ENCODE measurements at regions not wholly inside any gene's neighbourhood (a gene's known extent, or its start where the extent isn't known, plus 50 kb on each side); places are given as distances from the start of the nearest gene placed in this dataset.

GRCh38 chr3:162678941-162679340 is 1182.3 kb downstream of the OTOL1 start:
- Mint-ChIP-seq H3K27me3 (ENCODE audit: low read depth, unreplicated experiment) (no peaks in the 10 kb centered on the region), H3K4me1 (ENCODE audit: low read depth, unreplicated experiment) (no peaks in the 10 kb centered on the region), H3K27ac (ENCODE audit: unreplicated experiment) (no peak overlapping the region), H3K36me3 (ENCODE audit: low read depth, unreplicated experiment) (no peaks in the 10 kb centered on the region), H3K4me3 (ENCODE audit: unreplicated experiment) (no peak overlapping the region), H3K9me3 (ENCODE audit: unreplicated experiment) (no peaks in the 10 kb centered on the region)
- Histone ChIP-seq H3K36me3 (ENCODE audit: insufficient read depth, low read length) (no peaks in the 10 kb centered on the region), H2AFZ (ENCODE audit: low read depth, low read length) (no peak overlapping the region), H3K4me3 (ENCODE audit: insufficient read depth, low read depth, low read length) (no peak overlapping the region), H3K79me2 (ENCODE audit: insufficient read depth, low read length) (no peaks in the 10 kb centered on the region), H3K9me3 (ENCODE audit: insufficient read depth, low read depth, low read length) (no peaks in the 10 kb centered on the region), H3K27me3 (ENCODE audit: insufficient read depth, low read length) (no peaks in the 10 kb centered on the region), H4K20me1 (ENCODE audit: insufficient read depth, low read length) (no peaks in the 10 kb centered on the region), H3K27ac (ENCODE audit: low read depth, low read length) (no peak overlapping the region), H3K4me2 (ENCODE audit: low read length) (no peak overlapping the region), H3K9ac (ENCODE audit: low read length) (no peak overlapping the region), H3K4me1 (ENCODE audit: insufficient read depth, low read length) (no peaks in the 10 kb centered on the region)
- FAIRE-seq (no peak), DNase-seq (ENCODE audit: low read depth) (no peak)
- no peak for TF ChIP-seq EZH2 (IDR thresholded peaks at IDR 0.05; ENCODE audit: insufficient read depth, low read length)
- no peak for TF ChIP-seq CTCF (IDR thresholded peaks at IDR 0.05; ENCODE audit: insufficient read depth, low read depth, low read length)

GRCh38 chr3:162684260-162684659 is 1187.7 kb downstream of the OTOL1 start:
- no peak overlapping the region for H3K4me3 Mint-ChIP-seq (ENCODE audit: unreplicated experiment)
- Histone ChIP-seq H3K9me3 (ENCODE audit: insufficient read depth, low read depth, low read length) (no peaks in the 10 kb centered on the region), H3K4me1 (ENCODE audit: insufficient read depth, low read length) (no peaks in the 10 kb centered on the region), H3K27ac (ENCODE audit: low read depth, low read length) (no peak overlapping the region), H3K9ac (ENCODE audit: low read length) (no peak overlapping the region), H2AFZ (ENCODE audit: low read depth, low read length) (no peak overlapping the region), H3K27me3 (ENCODE audit: insufficient read depth, low read length) (no peaks in the 10 kb centered on the region), H3K4me3 (ENCODE audit: insufficient read depth, low read depth, low read length) (no peak overlapping the region), H3K79me2 (ENCODE audit: insufficient read depth, low read length) (no peaks in the 10 kb centered on the region), H3K4me2 (ENCODE audit: low read length) (no peak overlapping the region), H3K36me3 (ENCODE audit: insufficient read depth, low read length) (no peaks in the 10 kb centered on the region), H4K20me1 (ENCODE audit: insufficient read depth, low read length) (no peaks in the 10 kb centered on the region)
- H3K36me3 Mint-ChIP-seq (ENCODE audit: low read depth, unreplicated experiment), result no peaks in the 10 kb centered on the region
- H3K27ac Mint-ChIP-seq (ENCODE audit: unreplicated experiment), result no peak overlapping the region
- no peaks in the 10 kb centered on the region for H3K27me3 Mint-ChIP-seq (ENCODE audit: low read depth, unreplicated experiment)
- no peaks in the 10 kb centered on the region for H3K4me1 Mint-ChIP-seq (ENCODE audit: low read depth, unreplicated experiment)
- TF ChIP-seq CTCF (IDR thresholded peaks at IDR 0.05; ENCODE audit: insufficient read depth, low read depth, low read length), result no peak
- TF ChIP-seq EZH2 (IDR thresholded peaks at IDR 0.05; ENCODE audit: insufficient read depth, low read length), result no peak
- no peaks in the 10 kb centered on the region for H3K9me3 Mint-ChIP-seq (ENCODE audit: unreplicated experiment)
- FAIRE-seq, result no peak
- no peak for DNase-seq (ENCODE audit: low read depth)

- Histone ChIP-seq H3K9ac (ENCODE audit: low read length) (no peak overlapping the region), H3K27ac (ENCODE audit: low read depth, low read length) (no peak overlapping the region), H4K20me1 (ENCODE audit: insufficient read depth, low read length) (no peaks in the 10 kb centered on the region), H3K36me3 (ENCODE audit: insufficient read depth, low read length) (no peaks in the 10 kb centered on the region), H3K27me3 (ENCODE audit: insufficient read depth, low read length) (no peaks in the 10 kb centered on the region), H3K4me3 (ENCODE audit: insufficient read depth, low read depth, low read length) (no peak overlapping the region), H3K79me2 (ENCODE audit: insufficient read depth, low read length) (no peaks in the 10 kb centered on the region), H3K9me3 (ENCODE audit: insufficient read depth, low read depth, low read length) (no peaks in the 10 kb centered on the region), H3K4me1 (ENCODE audit: insufficient read depth, low read length) (no peaks in the 10 kb centered on the region), H3K4me2 (ENCODE audit: low read length) (no peak overlapping the region), H2AFZ (ENCODE audit: low read depth, low read length) (no peak overlapping the region)
- Mint-ChIP-seq H3K4me3 (ENCODE audit: unreplicated experiment) (no peak overlapping the region), H3K4me1 (ENCODE audit: low read depth, unreplicated experiment) (no peaks in the 10 kb centered on the region), H3K36me3 (ENCODE audit: low read depth, unreplicated experiment) (no peaks in the 10 kb centered on the region), H3K27ac (ENCODE audit: unreplicated experiment) (no peak overlapping the region), H3K9me3 (ENCODE audit: unreplicated experiment) (no peaks in the 10 kb centered on the region), H3K27me3 (ENCODE audit: low read depth, unreplicated experiment) (no peaks in the 10 kb centered on the region)
- TF ChIP-seq CTCF (IDR thresholded peaks at IDR 0.05; ENCODE audit: insufficient read depth, low read depth, low read length) (no peak), EZH2 (IDR thresholded peaks at IDR 0.05; ENCODE audit: insufficient read depth, low read length) (no peak)
- DNase-seq (ENCODE audit: low read depth) (no peak), FAIRE-seq (no peak)
These were observed 1202.7 kb downstream of the OTOL1 start for GRCh38 chr3:162699291-162699690.
